HFFc6 (cell line): ENCODE measurements at regions not wholly inside any gene's neighbourhood (a gene's known extent, or its start where the extent isn't known, plus 50 kb on each side); places are given as distances from the start of the nearest gene placed in this dataset.
A peak's percentile ranks its signal among the peaks of the same experiment; 100 is the strongest.

Source experiments
- DNase-seq: peaks from one replicate; pipeline ENCODE4 v3.0.0-alpha.2; 2018
- H3K27ac Mint-ChIP-seq: 2 replicates; pipeline ENCODE4 v1.8.0; 2020; ENCODE audit warnings: mild to moderate bottlenecking, mixed read lengths
- H3K27me3 Mint-ChIP-seq: 2 replicates; pipeline ENCODE4 v1.8.0; 2021; ENCODE audit warnings: mild to moderate bottlenecking, moderate library complexity, mixed read lengths; ENCODE audit not compliant: insufficient read depth
- H3K36me3 Mint-ChIP-seq: 2 replicates; pipeline ENCODE4 v1.8.0; 2021; ENCODE audit warnings: low read depth, mixed read lengths
- H3K4me1 Mint-ChIP-seq: 2 replicates; pipeline ENCODE4 v1.8.0; 2020; ENCODE audit warnings: low read depth, mixed read lengths
- H3K4me3 Mint-ChIP-seq: 2 replicates; pipeline ENCODE4 v1.8.0; 2020; ENCODE audit warnings: mild to moderate bottlenecking, moderate library complexity, mixed read lengths
- H3K9me3 Mint-ChIP-seq: 2 replicates; pipeline ENCODE4 v1.8.0; 2020; ENCODE audit warnings: mild to moderate bottlenecking, mixed read lengths
- CTCF ChIP-seq: fragments of 200-600 bp; sonication (generic); IDR thresholded peaks from 2 replicates; pipeline ENCODE4 v1.5.0; 2021; ENCODE audit warnings: antibody characterized with exemption, mild to moderate bottlenecking

DNA sequence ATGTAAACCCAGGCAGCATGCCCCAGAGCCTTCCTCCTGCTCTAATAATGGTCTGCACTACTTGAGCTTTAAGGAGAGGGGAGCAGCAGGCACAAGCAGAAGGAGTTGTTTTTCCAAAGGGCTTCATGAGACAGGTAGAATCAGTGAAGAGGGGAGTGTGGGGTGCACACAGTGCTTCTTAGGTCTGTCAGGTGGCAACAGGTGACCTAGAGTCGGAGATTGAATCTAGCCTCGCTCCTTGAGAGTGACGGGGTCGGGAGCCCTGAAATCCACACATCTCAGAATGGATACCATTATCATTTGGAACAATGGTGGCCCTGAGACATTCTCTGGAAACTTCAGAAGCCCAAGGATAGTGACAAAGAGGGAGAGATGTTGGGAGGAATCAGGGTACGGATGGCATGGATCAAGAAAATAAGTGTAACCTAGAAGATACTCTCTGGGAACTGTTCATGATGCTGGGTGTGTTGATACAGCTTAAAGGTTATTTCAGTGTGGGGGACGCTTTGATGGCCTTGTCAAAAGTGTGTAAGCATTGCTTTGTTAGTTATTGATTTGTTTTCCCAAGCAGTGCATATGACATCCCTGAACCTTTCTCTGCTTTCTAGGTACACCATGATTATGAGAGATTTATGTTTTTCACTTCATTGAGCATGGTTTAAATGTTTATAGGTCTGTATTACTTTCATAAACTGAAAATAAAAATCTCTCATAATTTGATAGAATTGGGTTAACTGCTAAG lies 77.8 kb upstream of the L3MBTL3 start:
- Mint-ChIP-seq H3K9me3 (no peaks in the 10 kb centered on the region), H3K36me3 (no peaks in the 10 kb centered on the region), H3K27me3 (peaks cover 2% of the 10 kb centered on the region; the same call in 1 of the 2 replicates), H3K4me3 (no peak overlapping the region), H3K4me1 (peaks cover 11% of the 10 kb centered on the region), H3K27ac (no peak overlapping the region)
- no peak for DNase-seq
- TF ChIP-seq CTCF: no peak

DNA sequence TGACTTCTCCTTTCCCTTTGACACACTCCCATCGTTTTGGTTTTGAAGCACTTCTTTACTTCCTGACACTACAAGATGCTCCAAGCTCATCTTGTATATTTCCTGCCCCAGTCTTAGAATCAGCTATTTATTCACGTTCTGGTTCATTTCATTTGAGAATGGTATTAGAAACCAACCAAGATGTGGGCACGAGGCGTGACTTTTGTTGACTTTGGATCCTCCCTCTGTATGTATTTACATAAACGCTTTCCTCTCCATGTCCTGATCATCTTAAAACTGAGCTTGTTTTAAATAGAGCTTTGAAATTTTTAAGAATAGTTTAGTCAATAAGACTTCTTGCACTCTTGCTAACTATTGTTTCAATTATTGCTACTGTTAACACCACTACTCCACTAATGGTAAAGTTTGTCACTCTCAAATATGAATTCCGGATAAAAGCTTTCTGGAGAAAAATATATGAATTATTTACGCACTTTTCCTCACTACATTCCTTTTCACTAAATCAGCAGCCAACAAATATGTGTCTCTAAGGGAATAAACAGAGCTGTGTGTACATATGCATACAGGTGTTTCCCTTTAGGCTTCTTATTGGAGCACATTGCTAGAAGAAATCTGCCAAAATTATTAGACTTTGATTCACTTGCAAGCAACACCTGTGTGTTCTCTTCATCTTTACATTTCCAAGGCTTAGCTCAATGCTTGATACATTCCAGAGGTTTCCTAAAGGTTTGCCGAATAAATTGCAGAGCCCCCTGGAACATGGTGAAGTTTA lies 77.3 kb upstream of the TMEM244 start:
- no peaks in the 10 kb centered on the region for H3K36me3 Mint-ChIP-seq
- H3K27me3 Mint-ChIP-seq: peaks cover 2% of the 10 kb centered on the region; the same call in 1 of the 2 replicates
- no peak overlapping the region for H3K4me3 Mint-ChIP-seq
- H3K4me1 Mint-ChIP-seq: peaks cover 11% of the 10 kb centered on the region
- no peak for TF ChIP-seq CTCF
- DNase-seq: no peak
- H3K27ac Mint-ChIP-seq: no peak overlapping the region
- H3K9me3 Mint-ChIP-seq: no peaks in the 10 kb centered on the region

GRCh38 chr6:129936329-129937165 lies 75.4 kb upstream of the TMEM244 start:
- peak; percentile 43 for DNase-seq
- Mint-ChIP-seq H3K9me3 (no peaks in the 10 kb centered on the region), H3K27me3 (no peaks in the 10 kb centered on the region), H3K4me1 (peaks cover 11% of the 10 kb centered on the region), H3K36me3 (no peaks in the 10 kb centered on the region), H3K27ac (no peak overlapping the region), H3K4me3 (peak overlapping the region; percentile 55)
- TF ChIP-seq CTCF: peak; percentile 83

DNA sequence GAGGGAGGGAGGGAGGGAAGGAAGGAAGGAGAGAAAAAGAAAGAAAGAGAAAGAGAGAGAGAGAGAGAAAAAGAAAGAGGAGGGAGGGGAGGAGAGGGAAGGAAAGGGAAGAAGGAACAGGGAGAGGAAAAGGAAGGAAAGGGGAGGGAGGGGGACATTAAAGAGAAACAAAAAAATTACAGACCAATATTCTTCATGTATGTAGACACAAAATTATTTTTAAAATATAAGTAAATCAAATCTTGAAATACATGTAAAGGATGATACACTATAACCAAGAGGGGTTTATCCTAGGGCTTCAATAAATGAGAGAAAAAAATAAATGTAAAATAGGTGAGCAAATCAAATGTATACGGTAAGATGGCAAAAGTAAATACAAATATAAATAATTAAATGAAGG lies 71.2 kb upstream of the TMEM244 start:
- Mint-ChIP-seq H3K4me1 (peaks cover 17% of the 10 kb centered on the region), H3K27me3 (no peaks in the 10 kb centered on the region), H3K36me3 (no peaks in the 10 kb centered on the region)

More for the DNA sequence above, 71.2 kb upstream of the TMEM244 start:
- Mint-ChIP-seq H3K9me3 (no peaks in the 10 kb centered on the region), H3K4me3 (no peak overlapping the region), H3K27ac (no peak overlapping the region)
- DNase-seq: no peak
- TF ChIP-seq CTCF: no peak
